ENCODE measurements at regions not wholly inside any gene's neighbourhood (a gene's known extent, or its start where the extent isn't known, plus 50 kb on each side); places are given as distances from the start of the nearest gene placed in this dataset.

DNA sequence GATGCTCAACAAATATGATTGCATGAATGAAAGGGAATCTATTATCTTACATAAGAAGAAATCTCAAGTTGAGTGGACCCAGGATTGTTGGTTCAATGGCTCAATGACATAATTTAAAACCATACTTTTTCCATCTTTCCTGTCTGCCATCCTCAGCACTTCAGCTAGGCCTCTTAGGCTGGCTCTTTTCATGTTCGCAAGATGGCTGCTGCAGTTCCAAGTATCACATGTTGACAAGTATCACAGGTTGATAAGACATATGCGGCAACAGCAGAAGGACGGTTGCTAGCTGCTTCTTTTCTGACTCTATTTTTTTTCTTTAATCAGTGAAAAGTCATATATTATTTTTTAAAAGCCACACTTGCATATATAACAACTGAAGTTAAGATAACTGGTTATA, 79.0 kb upstream of the CDK6 start:
- POLR2A ChIA-PET (ENCODE audit: partially characterized antibody), result no interaction called here
- H3K36me3 Mint-ChIP-seq, result no peaks in the 10 kb centered on the region
- H3K4me3 Mint-ChIP-seq, result no peak overlapping the region
- Histone ChIP-seq H3K4me1 (ENCODE audit: insufficient read depth, low read length) (no peaks in the 10 kb centered on the region), H3K4me3 (ENCODE audit: low read length in 2 of 2) (no peak overlapping the region), H3K36me3 (ENCODE audit: insufficient read depth, low read length) (no peaks in the 10 kb centered on the region), H3K27ac (ENCODE audit: low read depth, low read length) (no peak overlapping the region), H3K9me3 (ENCODE audit: control insufficient read depth in 1 of 2, low read length in 2 of 2) (no peaks in the 10 kb centered on the region), H3K27me3 (ENCODE audit: insufficient read depth, low read length) (no peaks in the 10 kb centered on the region)
- H3K9me3 Mint-ChIP-seq, result no peaks in the 10 kb centered on the region
- H3K27me3 Mint-ChIP-seq, result no peaks in the 10 kb centered on the region
- H3K27ac Mint-ChIP-seq, result no peak overlapping the region
- no peaks in the 10 kb centered on the region for H3K4me1 Mint-ChIP-seq
- CTCF ChIA-PET (ENCODE audit: partially characterized antibody), result interaction anchor here (0.8 to 1.1 kb wide), 2 partner anchors 29 to 81 kb away, joined by 3 read pairs; no protein-coding TSS in a partner anchor
- intact Hi-C loops (cut with micrococcal nuclease), result no loop called here
- DNase-seq, result no peak

DNA sequence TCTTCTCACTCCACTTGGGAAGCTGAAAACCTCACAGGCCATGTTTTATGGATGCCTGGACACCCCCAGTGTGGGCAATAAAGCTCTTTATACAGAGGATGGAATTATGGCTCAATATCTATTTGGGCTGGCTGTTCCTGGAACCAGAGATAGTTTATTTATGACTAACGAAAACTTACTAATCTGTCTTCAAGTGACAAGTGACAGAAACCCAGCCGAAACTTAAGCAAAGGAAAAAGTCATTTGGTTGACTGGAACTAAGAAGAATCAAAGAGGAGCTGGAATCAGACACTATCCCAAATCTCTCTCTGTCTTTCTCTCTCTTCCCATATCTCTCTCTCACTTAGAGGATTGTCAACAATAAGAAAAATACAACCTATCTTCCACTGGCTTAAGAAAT, 78.3 kb upstream of the CDK6 start:
- DNase-seq, result no peak
- no peaks in the 10 kb centered on the region for H3K36me3 Mint-ChIP-seq
- H3K4me1 Mint-ChIP-seq, result no peaks in the 10 kb centered on the region
- Histone ChIP-seq H3K9me3 (ENCODE audit: control insufficient read depth in 1 of 2, low read length in 2 of 2) (no peaks in the 10 kb centered on the region), H3K27me3 (ENCODE audit: insufficient read depth, low read length) (no peaks in the 10 kb centered on the region), H3K4me3 (ENCODE audit: low read length in 2 of 2) (no peak overlapping the region), H3K27ac (ENCODE audit: low read depth, low read length) (no peak overlapping the region), H3K4me1 (ENCODE audit: insufficient read depth, low read length) (no peaks in the 10 kb centered on the region), H3K36me3 (ENCODE audit: insufficient read depth, low read length) (no peaks in the 10 kb centered on the region)
- intact Hi-C loops (cut with micrococcal nuclease), result no loop called here
- H3K27ac Mint-ChIP-seq, result no peak overlapping the region
- CTCF ChIA-PET (ENCODE audit: partially characterized antibody), result interaction anchor here (0.8 kb wide), 2 partner anchors 10 to 30 kb away, joined by 3 read pairs; no protein-coding TSS in a partner anchor
- POLR2A ChIA-PET (ENCODE audit: partially characterized antibody), result no interaction called here
- no peak overlapping the region for H3K4me3 Mint-ChIP-seq
- H3K9me3 Mint-ChIP-seq, result no peaks in the 10 kb centered on the region
- H3K27me3 Mint-ChIP-seq, result no peaks in the 10 kb centered on the region

DNA sequence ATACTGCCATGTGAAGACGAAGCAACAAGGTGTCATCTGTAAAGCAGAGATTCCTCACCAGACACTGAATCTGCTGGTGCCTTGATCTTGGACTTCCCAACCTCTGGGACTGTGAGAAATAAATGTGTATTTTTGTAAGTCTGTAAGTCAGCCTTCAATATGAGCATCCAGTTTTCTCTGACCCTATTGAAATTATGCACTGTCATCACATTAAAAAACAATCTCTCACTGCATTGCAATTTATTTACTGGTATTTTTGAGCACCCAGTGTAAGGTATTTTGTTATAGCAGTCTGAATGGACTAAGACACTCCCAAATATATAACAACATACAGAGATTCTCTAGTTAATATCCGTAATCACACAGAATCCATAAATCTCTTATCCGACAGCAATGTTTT, 77.5 kb upstream of the CDK6 start:
- H3K27me3 ChIP-seq (ENCODE audit: insufficient read depth, low read length), result no peaks in the 10 kb centered on the region
- Mint-ChIP-seq H3K27me3 (no peaks in the 10 kb centered on the region), H3K4me3 (no peak overlapping the region), H3K9me3 (no peaks in the 10 kb centered on the region), H3K4me1 (no peaks in the 10 kb centered on the region), H3K27ac (no peak overlapping the region), H3K36me3 (no peaks in the 10 kb centered on the region)
- H3K4me3 ChIP-seq (ENCODE audit: low read length in 2 of 2), result no peak overlapping the region
- H3K4me1 ChIP-seq (ENCODE audit: insufficient read depth, low read length), result no peaks in the 10 kb centered on the region
- no peak overlapping the region for H3K27ac ChIP-seq (ENCODE audit: low read depth, low read length)
- ChIA-PET POLR2A (ENCODE audit: partially characterized antibody) (no interaction called here), CTCF (ENCODE audit: partially characterized antibody) (interaction anchor here (0.8 kb wide), 1 partner anchor 9 kb away, joined by 3 read pairs; no protein-coding TSS in a partner anchor)
- DNase-seq, result no peak
- H3K9me3 ChIP-seq (ENCODE audit: control insufficient read depth in 1 of 2, low read length in 2 of 2), result no peaks in the 10 kb centered on the region
- H3K36me3 ChIP-seq (ENCODE audit: insufficient read depth, low read length), result no peaks in the 10 kb centered on the region
- intact Hi-C loops (cut with micrococcal nuclease), result no loop called here

DNA sequence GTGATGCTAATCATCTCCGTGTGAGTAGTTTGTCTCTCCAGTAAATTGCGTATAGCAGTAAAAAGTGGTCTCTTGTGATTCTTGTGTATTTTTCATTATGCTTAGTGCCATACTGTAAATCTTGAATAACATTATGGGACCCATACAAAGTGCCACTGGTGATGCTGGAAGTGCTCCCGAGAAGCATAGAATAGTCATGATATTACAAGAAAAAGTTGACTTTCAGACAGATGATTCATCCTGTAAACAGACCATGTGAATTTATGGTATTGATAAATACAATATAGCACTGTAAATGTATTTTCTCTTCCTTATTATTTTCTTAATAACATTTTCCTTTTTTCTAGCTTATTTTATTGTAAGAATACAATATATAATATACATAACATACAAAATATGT, 74.6 kb upstream of the CDK6 start:
- Mint-ChIP-seq H3K27me3 (no peaks in the 10 kb centered on the region), H3K27ac (no peak overlapping the region), H3K4me3 (no peak overlapping the region), H3K9me3 (no peaks in the 10 kb centered on the region), H3K36me3 (no peaks in the 10 kb centered on the region), H3K4me1 (peaks cover 0 to 4% (median 0%) of the 10 kb centered on the region in 4 donors)
- no peak for DNase-seq
- ChIA-PET CTCF (ENCODE audit: partially characterized antibody) (no interaction called here), POLR2A (ENCODE audit: partially characterized antibody) (no interaction called here)
- Histone ChIP-seq H3K36me3 (ENCODE audit: insufficient read depth, low read length) (no peaks in the 10 kb centered on the region), H3K27me3 (ENCODE audit: insufficient read depth, low read length) (no peaks in the 10 kb centered on the region), H3K4me3 (ENCODE audit: low read length in 2 of 2) (no peak overlapping the region), H3K4me1 (ENCODE audit: insufficient read depth, low read length) (no peaks in the 10 kb centered on the region), H3K9me3 (ENCODE audit: control insufficient read depth in 1 of 2, low read length in 2 of 2) (no peaks in the 10 kb centered on the region), H3K27ac (ENCODE audit: low read depth, low read length) (no peak overlapping the region)
- intact Hi-C loops (cut with micrococcal nuclease), result no loop called here

DNA sequence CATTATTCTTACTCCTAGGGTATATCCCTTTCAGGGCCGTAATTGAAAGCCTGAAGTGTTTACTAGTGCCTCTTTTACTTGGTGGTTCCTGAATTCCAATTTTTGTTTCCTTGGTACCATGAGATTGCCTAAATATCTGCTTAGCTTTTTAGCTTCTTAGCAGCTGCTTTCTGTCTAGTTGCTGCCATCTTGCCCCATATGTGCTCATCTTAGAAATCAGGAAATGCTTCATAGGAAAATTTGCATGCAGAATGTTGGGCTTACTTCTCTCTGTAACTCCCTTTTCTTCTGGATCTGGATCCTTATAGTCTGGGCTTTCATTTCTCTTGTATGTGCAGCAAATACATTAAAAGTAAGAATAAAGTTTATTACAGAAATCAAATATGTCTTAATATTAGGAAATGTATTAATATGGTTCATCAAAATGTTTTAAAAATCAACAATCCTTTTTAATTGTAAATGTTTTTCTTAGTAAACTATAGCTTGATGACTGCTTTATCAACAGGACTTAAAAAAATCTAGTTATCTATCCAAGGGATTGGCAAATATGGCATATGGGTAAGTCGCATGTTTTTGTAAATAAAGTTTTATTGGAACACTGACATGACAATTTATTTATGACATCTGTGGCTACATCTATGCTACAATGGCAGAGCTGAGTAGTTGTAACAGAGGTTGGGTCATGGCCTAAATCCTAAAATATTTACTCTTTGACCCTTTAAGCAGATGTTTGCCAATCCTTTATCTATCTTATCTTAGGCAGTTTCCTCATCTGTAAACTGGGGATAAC, 73.5 kb upstream of the CDK6 start:
- H3K9me3 ChIP-seq (ENCODE audit: control insufficient read depth in 1 of 2, low read length in 2 of 2), result no peaks in the 10 kb centered on the region
- H3K27me3 Mint-ChIP-seq, result no peaks in the 10 kb centered on the region
- no peak overlapping the region for H3K4me3 ChIP-seq (ENCODE audit: low read length in 2 of 2)
- ChIA-PET CTCF (ENCODE audit: partially characterized antibody) (no interaction called here), POLR2A (ENCODE audit: partially characterized antibody) (no interaction called here)
- no peaks in the 10 kb centered on the region for H3K9me3 Mint-ChIP-seq
- peaks cover 2 to 9% (median 3%) of the 10 kb centered on the region in 4 donors for H3K4me1 Mint-ChIP-seq
- H3K4me1 ChIP-seq (ENCODE audit: insufficient read depth, low read length), result peaks cover 1% of the 10 kb centered on the region
- intact Hi-C loops (cut with micrococcal nuclease), result no loop called here
- H3K27ac ChIP-seq (ENCODE audit: low read depth, low read length), result no peak overlapping the region
- no peaks in the 10 kb centered on the region for H3K36me3 ChIP-seq (ENCODE audit: insufficient read depth, low read length)
- no peaks in the 10 kb centered on the region for H3K27me3 ChIP-seq (ENCODE audit: insufficient read depth, low read length)
- no peaks in the 10 kb centered on the region for H3K36me3 Mint-ChIP-seq
- DNase-seq, result no peak
- H3K27ac Mint-ChIP-seq, result no peak overlapping the region
- no peak overlapping the region for H3K4me3 Mint-ChIP-seq

DNA sequence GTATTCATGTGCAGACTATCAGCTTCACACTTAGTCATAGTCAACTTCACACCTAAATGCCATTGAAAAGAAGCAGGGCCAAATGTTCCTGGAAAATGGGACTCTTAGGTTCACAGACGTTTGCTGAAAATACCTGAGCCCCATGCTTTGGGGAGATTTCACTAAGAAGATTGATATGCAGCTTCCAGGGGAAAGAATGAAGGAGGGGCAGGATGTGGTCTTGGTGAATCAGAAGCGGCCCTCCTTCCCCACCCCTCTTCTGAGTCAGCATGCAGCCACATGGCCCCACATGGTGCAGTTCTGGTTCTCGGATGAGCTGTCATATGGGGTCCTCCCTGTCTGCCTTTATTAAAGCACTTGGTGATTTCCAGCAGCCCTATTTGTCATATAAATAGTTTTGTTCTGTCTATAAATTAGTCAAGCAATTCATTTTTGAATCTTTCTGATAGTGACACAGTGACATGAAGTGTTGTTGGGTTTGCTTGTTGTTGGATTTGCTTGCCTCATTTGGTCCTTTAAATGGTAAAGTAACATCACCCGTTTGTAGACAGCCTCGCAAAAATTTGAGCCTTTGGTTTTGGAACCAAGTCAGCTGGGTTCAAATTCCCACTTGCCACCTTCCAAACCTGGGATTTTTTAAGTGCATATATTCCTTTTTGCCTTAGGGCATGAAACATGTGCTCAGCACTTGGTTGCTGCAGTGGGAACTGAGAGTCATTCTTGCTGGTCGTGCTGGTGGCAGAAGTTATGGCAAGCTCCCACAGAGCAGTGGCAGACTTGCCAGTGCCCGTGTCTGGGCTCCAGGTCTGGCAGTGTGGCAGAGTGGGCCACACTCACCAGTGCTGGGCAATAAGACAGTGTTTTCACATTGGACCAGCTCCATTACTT, 68.1 kb upstream of the CDK6 start:
- Histone ChIP-seq H3K27ac (ENCODE audit: low read depth, low read length) (no peak overlapping the region), H3K4me3 (ENCODE audit: low read length in 2 of 2) (no peak overlapping the region), H3K4me1 (ENCODE audit: insufficient read depth, low read length) (peaks cover 17% of the 10 kb centered on the region), H3K36me3 (ENCODE audit: insufficient read depth, low read length) (no peaks in the 10 kb centered on the region), H3K27me3 (ENCODE audit: insufficient read depth, low read length) (no peaks in the 10 kb centered on the region), H3K9me3 (ENCODE audit: control insufficient read depth in 1 of 2, low read length in 2 of 2) (no peaks in the 10 kb centered on the region)
- ChIA-PET CTCF (ENCODE audit: partially characterized antibody) (interaction anchor here (0.7 to 1.4 kb wide), 2 partner anchors 10 to 72 kb away, joined by 3 to 4 read pairs; no protein-coding TSS in a partner anchor), POLR2A (ENCODE audit: partially characterized antibody) (interaction anchor here (0.8 to 1.3 kb wide), 3 partner anchors 68 to 456 kb away, joined by 3 to 4 read pairs (median 4); partner anchors contain the start of gene CDK6)
- H3K9me3 Mint-ChIP-seq, result no peaks in the 10 kb centered on the region
- H3K4me1 Mint-ChIP-seq, result peaks cover 17 to 25% (median 21%) of the 10 kb centered on the region in 4 donors
- peak overlapping the region in 6 of 8 donors; percentile 6 to 53 (median 18) for H3K4me3 Mint-ChIP-seq
- intact Hi-C loops (cut with micrococcal nuclease), result loop anchor here (1.0 to 5.0 kb wide), 3 partner anchors 70 to 328 kb away; partner anchors contain the start of genes SAMD9 and VPS50
- H3K27me3 Mint-ChIP-seq, result no peaks in the 10 kb centered on the region
- H3K36me3 Mint-ChIP-seq, result no peaks in the 10 kb centered on the region
- peak overlapping the region in 6 of 7 donors; percentile 7 to 82 (median 46) for H3K27ac Mint-ChIP-seq
- DNase-seq, result peak; percentile 54 to 91 (median 63)

DNA sequence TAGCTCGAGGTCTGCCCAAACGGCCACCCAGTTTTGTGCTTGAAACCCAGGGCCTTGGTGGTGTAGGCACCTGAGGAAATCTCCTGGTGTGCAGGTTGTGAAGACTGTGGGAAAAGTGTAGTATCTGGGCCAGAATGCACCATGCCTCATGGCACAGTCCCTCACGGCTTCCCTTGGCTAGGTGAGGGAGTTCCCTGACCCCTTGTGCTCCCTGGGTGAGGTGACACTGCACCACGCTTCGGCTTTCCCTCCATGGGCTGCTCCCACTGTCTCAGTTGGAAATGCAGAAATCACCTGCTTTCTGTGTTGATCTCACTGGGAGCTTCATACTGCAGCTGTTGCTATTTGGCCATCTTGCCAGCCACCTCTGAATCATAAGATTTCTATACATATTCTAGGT, 62.4 kb upstream of the CDK6 start:
- intact Hi-C loops (cut with micrococcal nuclease), result no loop called here
- CTCF ChIA-PET (ENCODE audit: partially characterized antibody), result no interaction called here
- H3K36me3 ChIP-seq (ENCODE audit: insufficient read depth, low read length), result no peaks in the 10 kb centered on the region
- POLR2A ChIA-PET (ENCODE audit: partially characterized antibody), result no interaction called here
- H3K27ac Mint-ChIP-seq, result no peak overlapping the region
- peaks cover 0 to 5% of the 10 kb centered on the region in 2 donors for H3K9me3 ChIP-seq (ENCODE audit: control insufficient read depth in 1 of 2, low read length in 2 of 2)
- peaks cover 1 to 4% of the 10 kb centered on the region in 2 donors for H3K27me3 Mint-ChIP-seq
- no peak overlapping the region for H3K4me3 Mint-ChIP-seq
- H3K27me3 ChIP-seq (ENCODE audit: insufficient read depth, low read length), result no peaks in the 10 kb centered on the region
- no peak overlapping the region for H3K4me3 ChIP-seq (ENCODE audit: low read length in 2 of 2)
- peaks cover 0 to 43% (median 31%) of the 10 kb centered on the region in 8 donors for H3K9me3 Mint-ChIP-seq
- peaks cover 7% of the 10 kb centered on the region for H3K4me1 ChIP-seq (ENCODE audit: insufficient read depth, low read length)
- H3K36me3 Mint-ChIP-seq, result peaks cover 11 to 21% of the 10 kb centered on the region in 2 donors
- no peak overlapping the region for H3K27ac ChIP-seq (ENCODE audit: low read depth, low read length)
- no peak for DNase-seq
- peaks cover 5 to 10% (median 5%) of the 10 kb centered on the region in 4 donors for H3K4me1 Mint-ChIP-seq
